Nephron (organoid): ENCODE measurements at regions not wholly inside any gene's neighbourhood (a gene's known extent, or its start where the extent isn't known, plus 50 kb on each side); places are given as distances from the start of the nearest gene placed in this dataset.

ENCODE experiments used
- H3K27ac Mint-ChIP-seq, 3 experiments: 2 replicates each; pipeline ENCODE4 v1.8.0; 2020; ENCODE audit warnings: mixed read lengths in 3 of 3, mild to moderate bottlenecking in 2 of 3, moderate library complexity in 1 of 3
- H3K27me3 Mint-ChIP-seq: 2 replicates; pipeline ENCODE4 v1.8.0; 2021; ENCODE audit warnings: low read depth, mild to moderate bottlenecking, moderate library complexity, mixed read lengths
- H3K36me3 Mint-ChIP-seq: 2 replicates; pipeline ENCODE4 v1.8.0; 2020; ENCODE audit warnings: low read depth, mixed read lengths
- H3K4me1 Mint-ChIP-seq: 2 replicates; pipeline ENCODE4 v1.8.0; 2020; ENCODE audit warnings: mixed read lengths
- H3K4me3 Mint-ChIP-seq, 3 experiments: 2 replicates each; pipeline ENCODE4 v1.8.0; 2020; ENCODE audit warnings: mild to moderate bottlenecking in 3 of 3, mixed read lengths in 3 of 3, moderate library complexity in 2 of 3
- H3K9me3 Mint-ChIP-seq: 2 replicates; pipeline ENCODE4 v1.8.0; 2020; ENCODE audit warnings: mixed read lengths
- TF ChIP-seq, protein P1 (sequence below), 3 experiments: fragments of 200-600 bp; sonication (generic); IDR thresholded peaks; one replicate each; pipeline ENCODE4 v1.5.0; 2021; ENCODE audit warnings: antibody characterized with exemption in 3 of 3; ENCODE audit not compliant: unreplicated experiment in 3 of 3

DNA sequence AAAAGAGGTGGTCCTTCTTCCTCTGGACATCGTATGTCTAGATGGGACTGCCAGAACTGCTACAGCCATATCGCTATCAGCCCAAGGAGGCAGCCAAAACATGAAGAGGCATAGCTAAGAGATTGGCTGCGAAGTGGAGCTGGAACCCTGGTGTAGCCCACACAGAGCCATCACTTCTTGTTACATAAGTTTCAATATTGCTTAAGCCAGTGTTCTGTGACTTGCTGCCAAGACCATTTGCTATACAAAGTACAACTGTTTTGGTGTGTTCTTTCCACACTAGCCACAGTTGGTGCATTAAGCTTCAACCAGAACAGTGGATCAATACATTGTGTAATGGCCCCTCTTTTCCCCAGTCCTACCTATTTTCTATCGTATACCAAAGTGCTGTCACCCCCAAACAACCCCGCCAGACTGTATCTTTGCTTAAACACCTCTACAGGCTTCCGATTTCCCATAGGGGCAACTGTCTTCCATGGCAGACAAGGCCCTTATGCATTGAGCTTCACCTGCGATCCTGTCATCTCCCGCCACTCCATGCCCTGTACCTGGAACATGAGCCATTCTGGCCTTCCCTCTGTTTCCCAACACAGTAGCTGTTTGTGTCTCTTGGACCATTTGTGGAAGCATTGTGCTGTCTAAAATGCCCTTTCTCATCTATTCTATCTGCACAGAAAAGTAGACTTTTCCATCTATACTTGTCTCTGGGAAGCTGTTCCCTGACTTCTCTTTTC is 241.8 kb downstream of the TTLL7 start:
- no peaks in the 10 kb centered on the region for H3K9me3 Mint-ChIP-seq
- H3K36me3 Mint-ChIP-seq: no peaks in the 10 kb centered on the region
- no peak overlapping the region for H3K4me3 Mint-ChIP-seq

DNA sequence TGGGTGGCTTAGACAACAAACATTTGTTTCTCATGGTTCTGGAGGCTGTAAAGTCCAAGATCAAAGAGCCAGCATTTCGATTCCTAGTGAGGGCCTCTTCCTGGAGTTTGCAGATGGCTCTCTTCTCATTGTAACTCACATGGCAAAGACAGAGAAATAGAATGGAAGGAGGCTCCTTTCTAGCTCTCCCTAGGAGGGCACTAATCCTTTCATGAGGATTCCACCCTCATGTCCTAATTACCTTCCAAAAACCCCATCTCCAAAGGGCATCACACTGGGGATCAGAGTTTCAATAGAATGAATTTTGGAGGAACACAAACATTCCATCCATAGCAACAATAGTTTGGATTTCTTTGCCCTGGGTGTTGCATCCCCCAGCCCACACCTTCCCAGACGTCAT is 247.3 kb downstream of the TTLL7 start:
- Mint-ChIP-seq H3K4me1 (peaks cover 4% of the 10 kb centered on the region), H3K27me3 (peaks cover 8% of the 10 kb centered on the region), H3K9me3 (no peaks in the 10 kb centered on the region), H3K36me3 (no peaks in the 10 kb centered on the region), H3K27ac (no peak overlapping the region), H3K4me3 (no peak overlapping the region)
- TF ChIP-seq, protein P1, sequence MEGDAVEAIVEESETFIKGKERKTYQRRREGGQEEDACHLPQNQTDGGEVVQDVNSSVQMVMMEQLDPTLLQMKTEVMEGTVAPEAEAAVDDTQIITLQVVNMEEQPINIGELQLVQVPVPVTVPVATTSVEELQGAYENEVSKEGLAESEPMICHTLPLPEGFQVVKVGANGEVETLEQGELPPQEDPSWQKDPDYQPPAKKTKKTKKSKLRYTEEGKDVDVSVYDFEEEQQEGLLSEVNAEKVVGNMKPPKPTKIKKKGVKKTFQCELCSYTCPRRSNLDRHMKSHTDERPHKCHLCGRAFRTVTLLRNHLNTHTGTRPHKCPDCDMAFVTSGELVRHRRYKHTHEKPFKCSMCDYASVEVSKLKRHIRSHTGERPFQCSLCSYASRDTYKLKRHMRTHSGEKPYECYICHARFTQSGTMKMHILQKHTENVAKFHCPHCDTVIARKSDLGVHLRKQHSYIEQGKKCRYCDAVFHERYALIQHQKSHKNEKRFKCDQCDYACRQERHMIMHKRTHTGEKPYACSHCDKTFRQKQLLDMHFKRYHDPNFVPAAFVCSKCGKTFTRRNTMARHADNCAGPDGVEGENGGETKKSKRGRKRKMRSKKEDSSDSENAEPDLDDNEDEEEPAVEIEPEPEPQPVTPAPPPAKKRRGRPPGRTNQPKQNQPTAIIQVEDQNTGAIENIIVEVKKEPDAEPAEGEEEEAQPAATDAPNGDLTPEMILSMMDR (IDR thresholded peaks at IDR 0.05; ENCODE audit: unreplicated experiment in 3 of 3): no peak

More for the DNA sequence above, 241.8 kb downstream of the TTLL7 start:
- Mint-ChIP-seq H3K27ac (no peak overlapping the region), H3K4me1 (peaks cover 25% of the 10 kb centered on the region), H3K27me3 (peaks cover 3% of the 10 kb centered on the region)
- TF ChIP-seq, protein P1 (IDR thresholded peaks at IDR 0.05; ENCODE audit: unreplicated experiment in 3 of 3): no peak

DNA sequence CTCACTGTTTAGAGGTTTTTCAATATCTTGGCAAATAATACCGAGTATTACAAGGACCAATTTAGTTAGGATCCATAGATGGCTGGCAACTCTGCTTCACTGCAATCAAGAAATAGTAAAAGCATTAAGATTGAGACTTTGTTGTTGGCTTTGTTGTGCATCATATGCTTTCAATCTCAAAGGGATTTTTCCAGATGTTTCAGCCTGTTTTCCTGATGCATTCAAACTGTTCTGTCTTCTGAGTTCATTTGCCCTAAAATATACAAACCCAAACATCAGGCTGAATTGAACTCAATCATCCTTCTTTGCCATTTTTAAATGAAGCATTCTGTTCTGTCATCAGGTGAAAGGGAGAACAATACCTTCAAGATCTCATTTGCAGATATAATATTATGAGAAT is 248.7 kb downstream of the TTLL7 start:
- Mint-ChIP-seq H3K27me3 (peaks cover 8% of the 10 kb centered on the region), H3K36me3 (no peaks in the 10 kb centered on the region), H3K4me3 (no peak overlapping the region), H3K4me1 (peaks cover 4% of the 10 kb centered on the region), H3K27ac (no peak overlapping the region), H3K9me3 (no peaks in the 10 kb centered on the region)
- TF ChIP-seq, protein P1 (IDR thresholded peaks at IDR 0.05; ENCODE audit: unreplicated experiment in 3 of 3): no peak

DNA sequence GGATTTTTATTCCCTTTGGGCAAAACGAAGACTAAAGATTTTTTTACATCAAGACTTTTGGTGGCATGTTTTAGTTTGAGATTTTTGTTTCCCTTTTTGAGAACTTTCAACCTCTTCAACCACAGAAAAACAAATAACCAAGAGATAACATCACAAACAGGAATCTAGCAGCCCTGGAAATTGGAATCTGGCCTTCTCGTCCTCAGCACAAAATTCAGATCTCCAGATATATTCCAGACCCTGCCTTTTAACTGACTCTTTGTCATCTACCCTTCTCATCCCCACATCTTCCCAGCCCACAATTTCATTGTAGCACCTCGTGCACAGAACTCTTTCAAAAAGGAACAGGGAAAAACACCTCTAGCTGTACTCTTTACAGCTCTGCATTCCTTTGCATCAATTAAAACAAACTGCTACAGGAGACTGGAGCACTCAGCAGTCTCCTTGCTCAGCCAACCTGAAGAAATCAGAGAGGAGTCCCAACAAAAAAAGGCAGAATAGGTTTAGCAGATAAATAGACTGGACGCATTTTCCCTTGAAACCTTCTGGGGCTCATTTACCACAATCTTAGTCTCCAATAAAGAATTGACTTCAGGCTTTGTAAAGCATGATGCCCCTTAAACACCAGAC is 251.0 kb downstream of the TTLL7 start:
- peaks cover 8% of the 10 kb centered on the region for H3K27me3 Mint-ChIP-seq
- TF ChIP-seq, protein P1 (IDR thresholded peaks at IDR 0.05; ENCODE audit: unreplicated experiment in 3 of 3): no peak
- H3K36me3 Mint-ChIP-seq: no peaks in the 10 kb centered on the region
- no peaks in the 10 kb centered on the region for H3K9me3 Mint-ChIP-seq
- peaks cover 4% of the 10 kb centered on the region for H3K4me1 Mint-ChIP-seq
- no peak overlapping the region for H3K4me3 Mint-ChIP-seq
- peak overlapping the region in 2 of 3 experiments; percentile 19 to 71 for H3K27ac Mint-ChIP-seq

- Mint-ChIP-seq H3K4me1 (peaks cover 16% of the 10 kb centered on the region), H3K36me3 (no peaks in the 10 kb centered on the region), H3K27ac (no peak overlapping the region), H3K27me3 (peaks cover 8% of the 10 kb centered on the region), H3K4me3 (no peak overlapping the region), H3K9me3 (no peaks in the 10 kb centered on the region)
- TF ChIP-seq, protein P1 (IDR thresholded peaks at IDR 0.05; ENCODE audit: unreplicated experiment in 3 of 3): no peak
Observed at GRCh38 chr1:83746234-83746633, 252.7 kb downstream of the TTLL7 start.
